ENCODE measurements at regions not wholly inside any gene's neighbourhood (a gene's known extent, or its start where the extent isn't known, plus 50 kb on each side); places are given as distances from the start of the nearest gene placed in this dataset.
A peak's percentile ranks its signal among the peaks of the same experiment; 100 is the strongest.

- intact Hi-C loops (cut with DNase I), result no loop called here
- TF ChIP-seq EP300 (IDR thresholded peaks at IDR 0.05), result no peak
- no peak for TF ChIP-seq CTCF (IDR thresholded peaks at IDR 0.05)
- TF ChIP-seq POLR2AphosphoS5 (IDR thresholded peaks at IDR 0.05), result no peak
- TF ChIP-seq POLR2A (IDR thresholded peaks at IDR 0.05), result no peak
- H3K36me3 ChIP-seq, result no peaks in the 10 kb centered on the region
- WGBS, 2 donors, result 88 to 95% methylated on average over 1 of the region's 1 CpG
- no peak overlapping the region for H3K27ac ChIP-seq
- H3K4me3 ChIP-seq, result no peak overlapping the region
- H3K4me1 ChIP-seq, result no peaks in the 10 kb centered on the region
- peaks cover 0 to 3% (median 0%) of the 10 kb centered on the region in 3 donors for H3K27me3 ChIP-seq
- H3K9me3 ChIP-seq, result no peaks in the 10 kb centered on the region
- DNase-seq, result no peak
Observed at GRCh38 chr17:56688151-56688550, 94.7 kb downstream of the NOG start.

- Histone ChIP-seq H3K27me3 (no peaks in the 10 kb centered on the region), H3K9me3 (no peaks in the 10 kb centered on the region), H3K27ac (no peak overlapping the region), H3K36me3 (no peaks in the 10 kb centered on the region), H3K4me1 (no peaks in the 10 kb centered on the region), H3K4me3 (no peak overlapping the region)
- WGBS, 2 donors, result 87 to 92% methylated on average over 16 of the region's 16 CpGs
- no peak for TF ChIP-seq POLR2AphosphoS5 (IDR thresholded peaks at IDR 0.05)
- intact Hi-C loops (cut with DNase I), result no loop called here
- no peak for DNase-seq
Observed at GRCh38 chr17:56690441-56691291, 97.2 kb downstream of the NOG start.

GRCh38 chr17:56694825-56695224 is 101.3 kb downstream of the NOG start:
- no peak overlapping the region for H3K4me3 ChIP-seq
- intact Hi-C loops (cut with DNase I), result no loop called here
- H3K27me3 ChIP-seq, result no peaks in the 10 kb centered on the region
- H3K4me1 ChIP-seq, result peaks cover 0 to 10% (median 9%) of the 10 kb centered on the region in 4 donors
- no peaks in the 10 kb centered on the region for H3K9me3 ChIP-seq
- no peak for DNase-seq
- whole genome bisulfite sequencing, 2 donors, result 85 to 94% methylated on average over 2 of the region's 2 CpGs
- TF ChIP-seq POLR2AphosphoS5 (IDR thresholded peaks at IDR 0.05) (no peak), POLR2A (IDR thresholded peaks at IDR 0.05) (no peak), EP300 (IDR thresholded peaks at IDR 0.05) (no peak), CTCF (IDR thresholded peaks at IDR 0.05) (no peak)
- no peaks in the 10 kb centered on the region for H3K36me3 ChIP-seq
- H3K27ac ChIP-seq, result no peak overlapping the region

DNA sequence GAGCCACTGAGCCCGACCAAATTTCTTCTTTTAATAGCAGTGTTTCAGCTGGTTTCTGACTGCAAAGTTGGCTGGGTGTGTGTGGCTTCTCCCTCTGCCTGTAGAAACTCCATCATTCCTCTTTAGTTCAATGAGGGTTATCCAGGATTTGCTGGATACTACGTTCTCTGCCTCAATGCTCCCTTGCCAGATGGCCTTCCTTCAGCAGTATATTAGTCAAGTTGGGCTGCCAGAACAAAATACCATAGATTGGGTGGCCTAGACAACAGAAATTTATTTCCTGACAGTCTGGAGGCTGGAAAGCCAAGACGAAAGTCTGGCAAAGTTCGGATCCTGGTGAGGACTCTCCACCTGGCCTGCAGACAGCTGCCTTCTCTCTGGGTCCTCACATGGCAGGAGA is 103.7 kb downstream of the NOG start:
- Histone ChIP-seq H3K36me3 (no peaks in the 10 kb centered on the region), H3K4me1 (peaks cover 0 to 15% (median 11%) of the 10 kb centered on the region in 4 donors), H3K27me3 (no peaks in the 10 kb centered on the region), H3K27ac (peak overlapping the region in 2 of 4 donors; percentile 14 to 33), H3K4me3 (no peak overlapping the region), H3K9me3 (no peaks in the 10 kb centered on the region)
- 73 to 76% methylated on average over 4 of the region's 4 CpGs for WGBS, 2 donors
- intact Hi-C loops (cut with DNase I), result no loop called here
- DNase-seq, result no peak
- no peak for TF ChIP-seq CTCF (IDR thresholded peaks at IDR 0.05)
- no peak for TF ChIP-seq POLR2A (IDR thresholded peaks at IDR 0.05)
- TF ChIP-seq EP300 (IDR thresholded peaks at IDR 0.05), result no peak
- no peak for TF ChIP-seq POLR2AphosphoS5 (IDR thresholded peaks at IDR 0.05)

GRCh38 chr17:56699186-56699894 is 105.8 kb downstream of the NOG start:
- H3K9me3 ChIP-seq, result no peaks in the 10 kb centered on the region
- peak in 3 of 4 donors; percentile 24 to 52 (median 35) for TF ChIP-seq POLR2AphosphoS5 (IDR thresholded peaks at IDR 0.05)
- TF ChIP-seq EP300 (IDR thresholded peaks at IDR 0.05), result no peak
- H3K4me1 ChIP-seq, result peaks cover 0 to 15% (median 11%) of the 10 kb centered on the region in 4 donors
- H3K27me3 ChIP-seq, result no peaks in the 10 kb centered on the region
- H3K4me3 ChIP-seq, result no peak overlapping the region
- H3K36me3 ChIP-seq, result no peaks in the 10 kb centered on the region
- peak overlapping the region in 3 of 4 donors; percentile 52 to 81 (median 64) for H3K27ac ChIP-seq
- 12 to 49% methylated on average over 18 of the region's 18 CpGs for WGBS, 2 donors
- peak; percentile 80 for DNase-seq
- intact Hi-C loops (cut with DNase I), result no loop called here

All from sigmoid colon (tissue), 6 donors.